Hepatocyte (in vitro differentiated cells): ENCODE measurements at regions not wholly inside any gene's neighbourhood (a gene's known extent, or its start where the extent isn't known, plus 50 kb on each side); places are given as distances from the start of the nearest gene placed in this dataset.

Source experiments
- EZH2 ChIP-seq: fragments of 200-600 bp; sonication (generic); IDR thresholded peaks from 2 replicates; pipeline ENCODE4 v1.6.1; 2016; ENCODE audit warnings: antibody characterized with exemption, mild to moderate bottlenecking, borderline replicate concordance
- EZH2phosphoT487 ChIP-seq: fragments of 200-600 bp; sonication (generic); IDR thresholded peaks from one replicate; pipeline ENCODE4 v1.6.1; 2018; ENCODE audit warnings: antibody characterized with exemption, mild to moderate bottlenecking, low read depth, moderate library complexity; ENCODE audit not compliant: unreplicated experiment, severe bottlenecking
- TF ChIP-seq, protein P1 (sequence below): fragments of 200-600 bp; sonication (generic); IDR thresholded peaks from 2 replicates; pipeline ENCODE4 v1.5.1; 2016; ENCODE audit warnings: antibody characterized with exemption, mild to moderate bottlenecking; ENCODE audit not compliant: poor library complexity

DNA sequence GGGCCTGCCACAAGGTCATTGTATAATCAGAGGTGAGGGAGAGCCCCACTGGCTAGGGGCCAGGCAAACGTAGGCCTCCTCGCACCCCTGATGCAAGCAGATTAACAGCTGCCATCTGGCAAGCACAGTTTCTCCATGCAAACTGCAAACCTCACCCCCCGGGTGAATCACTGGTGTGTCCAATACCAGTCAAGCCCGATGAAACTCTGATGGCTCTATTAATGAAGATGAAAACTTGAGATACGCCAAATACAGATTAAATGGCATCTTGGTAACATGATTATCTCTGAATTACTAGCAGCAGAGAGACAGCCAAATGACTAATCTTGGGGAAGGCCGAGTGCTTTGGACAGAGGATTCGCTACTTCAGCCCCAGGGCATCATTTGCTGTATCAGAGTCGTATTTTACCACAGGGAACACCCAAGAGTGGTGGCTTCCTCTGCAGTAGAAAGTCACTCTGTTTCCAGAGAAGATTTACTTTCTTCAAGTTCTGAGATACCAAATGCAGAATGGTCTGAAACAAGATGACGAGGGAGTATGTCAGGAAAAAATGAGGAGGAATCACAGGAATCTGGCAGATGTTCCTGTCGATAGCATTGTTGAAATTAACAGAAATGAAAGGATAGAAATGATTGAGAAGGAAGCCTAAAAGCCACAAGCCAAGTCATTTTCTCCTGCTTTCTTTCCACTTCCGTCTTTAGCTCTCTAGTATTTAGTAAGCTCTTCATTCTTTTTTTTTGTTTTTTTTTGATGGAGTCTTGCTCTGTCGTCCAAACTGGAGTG is 96.2 kb upstream of the NR2F2 start:
- TF ChIP-seq, protein P1, sequence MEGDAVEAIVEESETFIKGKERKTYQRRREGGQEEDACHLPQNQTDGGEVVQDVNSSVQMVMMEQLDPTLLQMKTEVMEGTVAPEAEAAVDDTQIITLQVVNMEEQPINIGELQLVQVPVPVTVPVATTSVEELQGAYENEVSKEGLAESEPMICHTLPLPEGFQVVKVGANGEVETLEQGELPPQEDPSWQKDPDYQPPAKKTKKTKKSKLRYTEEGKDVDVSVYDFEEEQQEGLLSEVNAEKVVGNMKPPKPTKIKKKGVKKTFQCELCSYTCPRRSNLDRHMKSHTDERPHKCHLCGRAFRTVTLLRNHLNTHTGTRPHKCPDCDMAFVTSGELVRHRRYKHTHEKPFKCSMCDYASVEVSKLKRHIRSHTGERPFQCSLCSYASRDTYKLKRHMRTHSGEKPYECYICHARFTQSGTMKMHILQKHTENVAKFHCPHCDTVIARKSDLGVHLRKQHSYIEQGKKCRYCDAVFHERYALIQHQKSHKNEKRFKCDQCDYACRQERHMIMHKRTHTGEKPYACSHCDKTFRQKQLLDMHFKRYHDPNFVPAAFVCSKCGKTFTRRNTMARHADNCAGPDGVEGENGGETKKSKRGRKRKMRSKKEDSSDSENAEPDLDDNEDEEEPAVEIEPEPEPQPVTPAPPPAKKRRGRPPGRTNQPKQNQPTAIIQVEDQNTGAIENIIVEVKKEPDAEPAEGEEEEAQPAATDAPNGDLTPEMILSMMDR, result no peak
- TF ChIP-seq EZH2phosphoT487 (no peak), EZH2 (no peak)
